Activated CD4-positive, alpha-beta T cell treated with anti-CD3 and anti-CD28 coated beads, Interleukin-2, amount 10 ng/mL, durations not matched to agents 7 days and 5 days (primary cell): ENCODE measurements at regions not wholly inside any gene's neighbourhood (a gene's known extent, or its start where the extent isn't known, plus 50 kb on each side); places are given as distances from the start of the nearest gene placed in this dataset.

Source experiments
- CTCF ChIA-PET: fragments of 350-600 bp; sonication (Branson Sonifier 250); formaldehyde crosslinking; loops from one replicate; lab custom pipeline; 2021; ENCODE audit warnings: antibody characterized with exemption; lab: Charles Lee
- POLR2A ChIA-PET: fragments of 350-600 bp; sonication (Branson Sonifier 250); formaldehyde crosslinking; loops from one replicate; lab custom pipeline; 2021; ENCODE audit warnings: antibody characterized with exemption; lab: Charles Lee
- DNase-seq: peaks from one replicate; pipeline ENCODE4 v3.0.0-alpha.2; 2020
- H3K27ac Mint-ChIP-seq: one replicate; pipeline ENCODE4 v1.8.0; 2021; ENCODE audit warnings: mild to moderate bottlenecking, moderate library complexity, mixed read lengths
- H3K27me3 Mint-ChIP-seq: one replicate; pipeline ENCODE4 v1.8.0; 2021; ENCODE audit warnings: mixed read lengths
- H3K36me3 Mint-ChIP-seq: one replicate; pipeline ENCODE4 v1.8.0; 2021; ENCODE audit warnings: low read depth, mixed read lengths
- H3K4me1 Mint-ChIP-seq: one replicate; pipeline ENCODE4 v1.8.0; 2021; ENCODE audit warnings: mixed read lengths
- H3K4me3 Mint-ChIP-seq: one replicate; pipeline ENCODE4 v1.8.0; 2021; ENCODE audit warnings: mild to moderate bottlenecking, moderate library complexity, mixed read lengths
- H3K9me3 Mint-ChIP-seq: one replicate; pipeline ENCODE4 v1.8.0; 2021; ENCODE audit warnings: mixed read lengths

- ChIA-PET POLR2A (no interaction called here), CTCF (no interaction called here)
- Mint-ChIP-seq H3K27ac (no peak overlapping the region), H3K36me3 (peaks cover 3% of the 10 kb centered on the region), H3K27me3 (no peaks in the 10 kb centered on the region), H3K9me3 (no peaks in the 10 kb centered on the region), H3K4me1 (peaks cover 10% of the 10 kb centered on the region), H3K4me3 (no peak overlapping the region)
- no peak for DNase-seq
These were observed 88.8 kb downstream of the CD83 start for GRCh38 chr6:14206391-14206790.

GRCh38 chr6:14207448-14207847, 89.9 kb downstream of the CD83 start:
- no peaks in the 10 kb centered on the region for H3K9me3 Mint-ChIP-seq
- no peak overlapping the region for H3K27ac Mint-ChIP-seq
- peaks cover 18% of the 10 kb centered on the region for H3K4me1 Mint-ChIP-seq
- H3K4me3 Mint-ChIP-seq = no peak overlapping the region
- no peak for DNase-seq
- no peaks in the 10 kb centered on the region for H3K36me3 Mint-ChIP-seq
- ChIA-PET POLR2A (no interaction called here), CTCF (no interaction called here)
- no peaks in the 10 kb centered on the region for H3K27me3 Mint-ChIP-seq

- Mint-ChIP-seq H3K9me3 (no peaks in the 10 kb centered on the region), H3K36me3 (no peaks in the 10 kb centered on the region), H3K4me1 (peaks cover 18% of the 10 kb centered on the region), H3K4me3 (no peak overlapping the region), H3K27me3 (no peaks in the 10 kb centered on the region), H3K27ac (peak overlapping the region; percentile 38)
- CTCF ChIA-PET = interaction anchor here (0.9 to 1.1 kb wide), 2 partner anchors 12 to 742 kb away, joined by 3 read pairs; no protein-coding TSS in a partner anchor
- POLR2A ChIA-PET = interaction anchor here (0.5 kb wide), 1 partner anchor 245 kb away, joined by 3 read pairs; no protein-coding TSS in a partner anchor
- no peak for DNase-seq
These were observed 91.4 kb downstream of the CD83 start for GRCh38 chr6:14209000-14209399.

- ChIA-PET POLR2A (interaction anchor here (0.6 to 0.8 kb wide), 2 partner anchors 93 to 852 kb away, joined by 3 to 5 read pairs; no protein-coding TSS in a partner anchor), CTCF (interaction anchor here (0.6 to 1.4 kb wide), 9 partner anchors 10 to 1033 kb away, joined by 3 to 4 read pairs (median 4); no protein-coding TSS in a partner anchor)
- H3K27me3 Mint-ChIP-seq = no peaks in the 10 kb centered on the region
- DNase-seq = no peak
- H3K27ac Mint-ChIP-seq = peak overlapping the region; percentile 71
- H3K9me3 Mint-ChIP-seq = no peaks in the 10 kb centered on the region
- peaks cover 18% of the 10 kb centered on the region for H3K4me1 Mint-ChIP-seq
- H3K36me3 Mint-ChIP-seq = no peaks in the 10 kb centered on the region
- H3K4me3 Mint-ChIP-seq = peak overlapping the region; percentile 64
These were observed 92.5 kb downstream of the CD83 start for GRCh38 chr6:14210077-14210476.

GRCh38 chr6:14210663-14211561, 93.3 kb downstream of the CD83 start:
- Mint-ChIP-seq H3K27me3 (no peaks in the 10 kb centered on the region), H3K36me3 (no peaks in the 10 kb centered on the region), H3K4me1 (peaks cover 18% of the 10 kb centered on the region), H3K9me3 (no peaks in the 10 kb centered on the region), H3K4me3 (peak overlapping the region; percentile 81), H3K27ac (peak overlapping the region; percentile 86)
- ChIA-PET POLR2A (interaction anchor here (0.8 kb wide), 1 partner anchor 94 kb away, joined by 5 read pairs; no protein-coding TSS in a partner anchor), CTCF (interaction anchor here (0.6 to 1.8 kb wide), 15 partner anchors 11 to 1018 kb away, joined by 3 to 5 read pairs (median 4); no protein-coding TSS in a partner anchor)
- peak; percentile 90 for DNase-seq

GRCh38 chr6:14211562-14211942, 94.0 kb downstream of the CD83 start:
- ChIA-PET CTCF (interaction anchor here (0.7 to 1.8 kb wide), 9 partner anchors 13 to 1029 kb away, joined by 3 to 5 read pairs (median 4); no protein-coding TSS in a partner anchor), POLR2A (no interaction called here)
- H3K4me1 Mint-ChIP-seq = peaks cover 18% of the 10 kb centered on the region
- H3K27ac Mint-ChIP-seq = peak overlapping the region; percentile 86
- peak overlapping the region; percentile 81 for H3K4me3 Mint-ChIP-seq
- H3K27me3 Mint-ChIP-seq = no peaks in the 10 kb centered on the region
- H3K36me3 Mint-ChIP-seq = no peaks in the 10 kb centered on the region
- no peaks in the 10 kb centered on the region for H3K9me3 Mint-ChIP-seq
- peak; percentile 40 for DNase-seq

- ChIA-PET POLR2A (no interaction called here), CTCF (interaction anchor here (0.7 to 1.8 kb wide), 9 partner anchors 12 to 1029 kb away, joined by 3 to 5 read pairs (median 4); no protein-coding TSS in a partner anchor)
- H3K27ac Mint-ChIP-seq = peak overlapping the region; percentile 84
- H3K4me3 Mint-ChIP-seq = peak overlapping the region; percentile 81
- peaks cover 18% of the 10 kb centered on the region for H3K4me1 Mint-ChIP-seq
- no peaks in the 10 kb centered on the region for H3K36me3 Mint-ChIP-seq
- no peaks in the 10 kb centered on the region for H3K27me3 Mint-ChIP-seq
- H3K9me3 Mint-ChIP-seq = no peaks in the 10 kb centered on the region
- DNase-seq = no peak
These were observed 94.4 kb downstream of the CD83 start for GRCh38 chr6:14212020-14212419.

GRCh38 chr6:14212632-14213031, 95.1 kb downstream of the CD83 start:
- Mint-ChIP-seq H3K4me1 (peaks cover 18% of the 10 kb centered on the region), H3K27ac (no peak overlapping the region), H3K9me3 (no peaks in the 10 kb centered on the region), H3K27me3 (no peaks in the 10 kb centered on the region), H3K36me3 (no peaks in the 10 kb centered on the region), H3K4me3 (no peak overlapping the region)
- ChIA-PET CTCF (interaction anchor here (1.6 to 1.8 kb wide), 2 partner anchors 12 to 498 kb away, joined by 4 to 5 read pairs; no protein-coding TSS in a partner anchor), POLR2A (no interaction called here)
- no peak for DNase-seq

- Mint-ChIP-seq H3K4me3 (no peak overlapping the region), H3K9me3 (no peaks in the 10 kb centered on the region), H3K4me1 (peaks cover 9% of the 10 kb centered on the region), H3K27me3 (no peaks in the 10 kb centered on the region), H3K27ac (no peak overlapping the region), H3K36me3 (no peaks in the 10 kb centered on the region)
- CTCF ChIA-PET = interaction anchor here (0.5 to 1.3 kb wide), 4 partner anchors 12 to 995 kb away, joined by 3 to 4 read pairs (median 4); no protein-coding TSS in a partner anchor
- POLR2A ChIA-PET = no interaction called here
- DNase-seq = no peak
These were observed 99.5 kb downstream of the CD83 start for GRCh38 chr6:14216946-14217684.

GRCh38 chr6:14217728-14218518, 100.4 kb downstream of the CD83 start:
- no peak overlapping the region for H3K4me3 Mint-ChIP-seq
- POLR2A ChIA-PET = no interaction called here
- no peak overlapping the region for H3K27ac Mint-ChIP-seq
- no peaks in the 10 kb centered on the region for H3K36me3 Mint-ChIP-seq
- DNase-seq = no peak
- H3K27me3 Mint-ChIP-seq = no peaks in the 10 kb centered on the region
- CTCF ChIA-PET = interaction anchor here (1.1 to 1.3 kb wide), 2 partner anchors 11 to 151 kb away, joined by 4 read pairs; no protein-coding TSS in a partner anchor
- H3K4me1 Mint-ChIP-seq = peaks cover 7% of the 10 kb centered on the region
- no peaks in the 10 kb centered on the region for H3K9me3 Mint-ChIP-seq

- POLR2A ChIA-PET = no interaction called here
- no peaks in the 10 kb centered on the region for H3K9me3 Mint-ChIP-seq
- no peak overlapping the region for H3K27ac Mint-ChIP-seq
- CTCF ChIA-PET = interaction anchor here (1.3 kb wide), 1 partner anchor 11 kb away, joined by 4 read pairs; no protein-coding TSS in a partner anchor
- H3K27me3 Mint-ChIP-seq = no peaks in the 10 kb centered on the region
- no peak overlapping the region for H3K4me3 Mint-ChIP-seq
- peaks cover 7% of the 10 kb centered on the region for H3K4me1 Mint-ChIP-seq
- no peak for DNase-seq
- H3K36me3 Mint-ChIP-seq = no peaks in the 10 kb centered on the region
These were observed 100.9 kb downstream of the CD83 start for GRCh38 chr6:14218519-14218800.
